ENCODE measurements at regions not wholly inside any gene's neighbourhood (a gene's known extent, or its start where the extent isn't known, plus 50 kb on each side); places are given as distances from the start of the nearest gene placed in this dataset.
A peak's percentile ranks its signal among the peaks of the same experiment; 100 is the strongest.

DNA sequence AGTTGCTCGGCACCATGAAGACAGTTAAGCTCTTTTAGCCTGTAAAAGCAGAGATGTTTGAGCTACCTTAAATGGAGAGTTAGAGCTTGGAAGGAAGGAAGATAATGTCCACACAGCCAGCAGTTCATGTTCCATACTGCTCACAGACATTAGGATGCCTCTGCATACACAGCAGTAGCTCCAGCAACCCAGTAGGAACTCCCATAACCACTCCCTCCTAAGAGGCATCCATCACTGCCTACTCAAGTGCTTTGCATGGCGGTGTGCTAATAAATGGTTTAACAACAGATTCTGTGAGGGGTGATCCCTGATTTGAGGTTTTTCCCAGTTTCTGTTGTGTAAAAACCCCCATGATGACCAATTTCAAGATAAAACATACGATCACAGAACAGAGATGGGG, 286.4 kb downstream of the HACE1 start:
- DNase-seq: no peak

- no peak for DNase-seq
Measured at GRCh38 chr6:104572901-104573300, 286.8 kb downstream of the HACE1 start.

DNA sequence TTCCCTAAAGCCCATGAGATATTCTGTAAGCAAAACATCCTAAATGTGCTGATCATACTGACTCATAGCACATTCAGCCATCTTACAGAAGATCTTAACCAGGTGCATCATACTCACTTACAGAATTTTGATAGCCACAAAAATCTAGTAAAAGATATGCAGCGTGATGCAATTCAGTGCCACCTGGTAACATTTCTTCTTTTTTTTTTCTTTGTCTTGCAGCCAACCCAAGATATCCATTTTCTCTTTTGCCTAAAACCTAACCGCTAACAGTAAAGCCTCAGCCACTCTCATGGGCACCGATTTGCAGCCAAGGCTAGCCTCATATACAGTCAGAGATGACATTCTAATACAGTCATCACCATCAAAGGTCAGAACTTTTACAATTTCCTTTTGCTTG, 293.3 kb downstream of the HACE1 start:
- no peak for DNase-seq

- no peak for DNase-seq
Measured at GRCh38 chr6:104563306-104563705, 296.4 kb downstream of the HACE1 start.

DNA sequence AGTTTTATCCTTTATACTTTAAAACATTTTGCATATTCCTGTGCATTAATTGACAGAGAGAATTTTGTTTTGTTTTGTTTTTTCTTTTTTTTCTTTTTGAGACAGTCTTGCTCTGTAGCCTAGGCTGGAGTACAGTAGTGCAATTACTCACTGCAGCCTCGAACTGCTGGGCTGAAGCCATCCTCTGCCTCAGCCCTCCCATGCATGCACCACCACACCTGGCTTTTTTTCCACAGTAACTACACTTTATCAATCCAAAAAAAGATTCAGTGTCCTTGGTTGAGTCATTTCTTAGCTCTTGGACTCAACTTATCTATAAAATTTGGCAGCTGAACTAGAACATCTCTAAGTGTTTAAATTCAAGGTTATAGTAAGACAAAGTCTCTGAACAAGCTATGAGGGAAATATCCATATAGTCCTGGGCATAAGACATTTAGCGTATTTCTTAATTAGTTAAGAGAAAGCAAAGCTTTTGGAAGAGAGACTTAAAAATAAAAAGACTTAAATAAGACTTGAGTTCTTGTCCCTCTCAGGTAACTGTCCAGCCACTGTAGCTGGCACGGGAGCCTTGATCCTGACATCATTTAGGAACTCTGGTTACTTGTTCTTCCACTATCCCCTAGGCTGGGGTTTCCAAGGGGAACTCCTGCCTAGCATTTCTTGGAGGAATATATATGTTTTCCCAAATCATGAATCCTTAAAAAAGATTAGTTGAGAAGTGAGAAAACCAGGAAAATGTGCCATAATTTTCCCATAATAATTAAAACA, 300.1 kb downstream of the HACE1 start:
- no peak for DNase-seq

- no peak for DNase-seq
Measured at GRCh38 chr6:104558746-104559145, 301.0 kb downstream of the HACE1 start.

- DNase-seq: no peak
Measured at GRCh38 chr6:104548297-104548696, 311.4 kb downstream of the HACE1 start.

- peak; percentile 15 for DNase-seq
Measured at GRCh38 chr6:104541411-104541810, 318.3 kb downstream of the HACE1 start.

DNA sequence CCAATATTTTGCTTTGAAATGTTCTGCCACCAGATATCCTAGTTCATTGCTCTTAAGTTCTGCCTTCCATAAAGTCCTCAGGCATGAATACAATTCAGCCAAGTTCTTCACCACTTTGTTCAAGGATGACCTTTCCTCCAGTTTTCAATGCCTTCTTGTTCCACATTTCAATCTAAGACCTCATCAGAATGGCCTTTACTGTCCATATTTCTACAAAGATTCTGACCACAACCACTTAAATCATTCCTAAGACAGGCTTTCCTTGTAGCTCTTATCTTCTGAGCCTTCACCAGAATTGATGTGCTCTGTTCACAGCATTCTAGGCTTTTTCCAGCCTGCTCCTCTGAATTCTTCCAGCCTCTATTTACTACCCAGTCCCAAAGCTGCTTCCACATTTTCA, 319.0 kb downstream of the HACE1 start:
- DNase-seq: no peak

DNA sequence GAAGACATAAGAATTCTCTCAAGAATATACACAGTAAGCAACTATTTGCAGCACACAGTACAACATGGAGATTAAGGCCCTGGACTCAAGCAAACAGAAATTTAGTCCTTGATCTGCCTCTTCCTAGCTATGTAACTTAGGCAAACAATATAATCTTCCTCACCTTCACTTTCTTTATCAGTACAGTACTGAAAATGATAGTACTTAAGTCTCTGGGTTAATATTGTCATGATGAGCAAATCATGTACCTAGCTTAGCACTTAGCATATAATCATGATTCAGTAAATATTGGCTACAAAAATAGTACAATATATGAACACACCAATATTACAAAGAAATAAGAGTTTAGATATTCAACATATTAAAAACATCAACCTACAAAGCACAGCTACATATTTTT, 320.5 kb downstream of the HACE1 start:
- no peak for DNase-seq

- no peak for DNase-seq
Measured at GRCh38 chr6:104537872-104538271, 321.8 kb downstream of the HACE1 start.

GRCh38 chr6:104537180-104537579, 322.5 kb downstream of the HACE1 start:
- DNase-seq: no peak

GRCh38 chr6:104532462-104532861, 327.3 kb downstream of the HACE1 start:
- DNase-seq: peak; percentile 19

GRCh38 chr6:104531646-104532045, 328.1 kb downstream of the HACE1 start:
- DNase-seq: peak; percentile 51

DNA sequence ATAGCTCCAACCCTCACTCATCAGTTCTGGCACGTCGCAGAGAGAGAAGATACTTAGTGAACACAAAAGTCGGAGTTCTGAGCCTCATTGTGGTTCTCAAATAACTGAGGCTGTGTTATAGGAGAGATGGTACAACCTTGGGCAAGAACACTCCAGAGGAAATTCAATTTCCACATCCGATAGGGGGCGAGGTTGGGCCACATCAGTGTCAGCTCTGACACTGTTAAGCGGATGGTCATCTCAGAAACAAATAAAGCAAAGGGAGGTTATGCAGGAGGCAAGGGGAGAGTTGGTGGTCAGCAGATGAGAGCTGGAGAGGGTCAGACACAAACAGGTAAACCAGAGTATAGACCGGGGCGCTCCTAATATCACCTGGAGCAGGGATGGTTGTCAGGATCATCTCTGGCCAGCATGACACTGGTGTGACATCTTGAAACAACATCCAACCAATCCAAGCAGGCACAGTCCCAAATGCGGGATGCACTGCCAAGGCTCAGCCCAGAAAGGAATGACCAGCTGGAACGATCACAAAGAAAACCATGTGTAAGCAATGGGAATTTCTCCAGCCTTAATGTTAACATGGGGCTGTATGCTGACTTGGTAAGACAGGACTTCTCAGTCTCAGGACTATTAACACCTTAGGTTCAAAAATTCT, 331.8 kb downstream of the HACE1 start:
- DNase-seq: peak; percentile 20

GRCh38 chr6:104527311-104527710, 332.4 kb downstream of the HACE1 start:
- DNase-seq: peak; percentile 32

DNA sequence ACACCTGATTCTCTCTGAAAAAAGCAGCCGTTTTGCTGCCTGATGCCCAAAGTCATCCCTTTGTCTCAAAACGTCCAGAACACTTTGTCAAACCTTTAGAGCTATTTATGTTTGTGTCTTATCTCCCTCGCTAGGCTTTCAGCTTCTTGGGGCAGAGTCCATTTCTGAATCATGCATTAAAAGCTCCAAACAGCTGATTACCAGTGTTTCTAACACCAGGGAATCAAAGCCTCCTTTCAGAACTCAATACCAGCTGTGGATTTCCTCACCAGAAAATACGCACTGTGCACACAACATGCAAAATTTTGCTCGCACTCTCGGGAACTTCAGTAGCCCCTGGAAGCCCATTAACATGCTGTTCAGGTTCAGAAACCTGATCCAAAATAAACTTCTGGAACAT, 333.3 kb downstream of the HACE1 start:
- no peak for DNase-seq

GRCh38 chr6:104525677-104526322, 333.9 kb downstream of the HACE1 start:
- DNase-seq: peak; percentile 91

- peak; percentile 42 for DNase-seq
Measured at GRCh38 chr6:104522533-104522932, 337.2 kb downstream of the HACE1 start.

DNA sequence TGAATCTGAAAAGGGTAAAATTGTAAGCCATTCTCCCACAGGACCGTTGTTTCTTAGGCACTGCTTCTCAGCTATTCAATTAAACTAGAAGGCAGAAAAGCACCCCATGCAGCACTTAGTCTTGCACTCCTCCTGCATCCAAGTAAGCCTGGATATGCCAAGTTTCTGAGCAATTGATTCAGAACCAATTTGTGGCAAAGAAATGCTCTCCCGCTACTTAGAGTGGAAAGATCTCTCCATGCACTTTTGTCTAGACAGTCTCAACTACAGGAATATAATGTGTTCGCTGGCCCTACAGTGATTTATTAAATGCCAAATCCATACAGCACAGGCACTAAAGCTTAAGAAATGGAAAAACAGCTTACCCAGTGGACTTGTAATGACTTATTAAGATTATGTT, 338.5 kb downstream of the HACE1 start:
- DNase-seq: no peak

DNA sequence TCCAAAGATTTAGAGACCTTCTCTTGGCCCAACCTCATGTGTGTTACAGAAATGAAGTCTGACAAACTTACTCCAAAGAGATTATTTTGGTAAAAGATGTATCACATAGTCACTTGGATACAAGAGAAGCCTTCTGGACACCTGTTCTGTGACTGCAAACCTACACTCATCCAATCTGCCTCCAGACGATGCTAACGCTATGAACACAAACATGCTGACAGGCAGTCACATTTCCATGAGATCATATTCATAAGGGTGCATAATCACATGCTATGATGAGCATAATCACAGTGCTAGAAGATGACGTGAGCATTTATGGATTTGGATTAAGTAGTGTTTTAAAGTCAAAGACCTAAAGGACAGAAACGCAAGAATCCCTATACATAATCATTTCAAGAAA, 340.2 kb downstream of the HACE1 start:
- no peak for DNase-seq

GRCh38 chr6:104509355-104509754, 350.4 kb downstream of the HACE1 start:
- no peak for DNase-seq

DNA sequence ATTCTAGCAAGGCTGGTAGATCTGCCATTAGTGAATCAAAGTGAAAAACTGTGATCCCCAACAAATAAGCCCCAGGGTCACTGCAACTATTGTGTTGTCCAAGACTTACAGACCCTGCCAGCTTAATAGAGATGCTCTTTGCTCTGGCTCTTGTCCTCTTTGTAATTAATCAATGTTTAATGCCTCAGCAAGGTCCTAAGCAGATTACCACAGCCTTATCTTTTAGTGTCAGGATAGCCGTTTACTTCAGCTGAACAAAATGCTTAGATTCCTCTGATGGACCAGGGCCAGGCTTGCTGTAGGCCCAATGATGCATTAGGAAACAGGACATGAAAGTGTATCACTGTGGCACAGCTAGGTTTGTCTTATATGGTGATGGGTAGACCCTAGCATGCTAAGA, 353.3 kb downstream of the HACE1 start:
- DNase-seq: no peak

GRCh38 chr6:104505838-104506237, 353.9 kb downstream of the HACE1 start:
- DNase-seq: no peak
